ENCODE measurements at regions not wholly inside any gene's neighbourhood (a gene's known extent, or its start where the extent isn't known, plus 50 kb on each side); places are given as distances from the start of the nearest gene placed in this dataset.

GRCh38 chr12:130079279-130079678, 83.0 kb upstream of the FZD10 start:
- H3K4me3 ChIP-seq (ENCODE audit: low read depth, low read length), result no peak overlapping the region
- no peak for DNase-seq (ENCODE audit: low read depth)
- TF ChIP-seq MAX (IDR thresholded peaks at IDR 0.05; ENCODE audit: low read depth, low read length), result no peak
- TF ChIP-seq, protein P1, sequence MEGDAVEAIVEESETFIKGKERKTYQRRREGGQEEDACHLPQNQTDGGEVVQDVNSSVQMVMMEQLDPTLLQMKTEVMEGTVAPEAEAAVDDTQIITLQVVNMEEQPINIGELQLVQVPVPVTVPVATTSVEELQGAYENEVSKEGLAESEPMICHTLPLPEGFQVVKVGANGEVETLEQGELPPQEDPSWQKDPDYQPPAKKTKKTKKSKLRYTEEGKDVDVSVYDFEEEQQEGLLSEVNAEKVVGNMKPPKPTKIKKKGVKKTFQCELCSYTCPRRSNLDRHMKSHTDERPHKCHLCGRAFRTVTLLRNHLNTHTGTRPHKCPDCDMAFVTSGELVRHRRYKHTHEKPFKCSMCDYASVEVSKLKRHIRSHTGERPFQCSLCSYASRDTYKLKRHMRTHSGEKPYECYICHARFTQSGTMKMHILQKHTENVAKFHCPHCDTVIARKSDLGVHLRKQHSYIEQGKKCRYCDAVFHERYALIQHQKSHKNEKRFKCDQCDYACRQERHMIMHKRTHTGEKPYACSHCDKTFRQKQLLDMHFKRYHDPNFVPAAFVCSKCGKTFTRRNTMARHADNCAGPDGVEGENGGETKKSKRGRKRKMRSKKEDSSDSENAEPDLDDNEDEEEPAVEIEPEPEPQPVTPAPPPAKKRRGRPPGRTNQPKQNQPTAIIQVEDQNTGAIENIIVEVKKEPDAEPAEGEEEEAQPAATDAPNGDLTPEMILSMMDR (IDR thresholded peaks at IDR 0.05; ENCODE audit: low read depth, low read length), result no peak
- TF ChIP-seq POLR2A (IDR thresholded peaks at IDR 0.05; ENCODE audit: extremely low read depth, insufficient read length), result no peak
- TF ChIP-seq MYC (IDR thresholded peaks at IDR 0.05; ENCODE audit: low read depth, low read length), result no peak

DNA sequence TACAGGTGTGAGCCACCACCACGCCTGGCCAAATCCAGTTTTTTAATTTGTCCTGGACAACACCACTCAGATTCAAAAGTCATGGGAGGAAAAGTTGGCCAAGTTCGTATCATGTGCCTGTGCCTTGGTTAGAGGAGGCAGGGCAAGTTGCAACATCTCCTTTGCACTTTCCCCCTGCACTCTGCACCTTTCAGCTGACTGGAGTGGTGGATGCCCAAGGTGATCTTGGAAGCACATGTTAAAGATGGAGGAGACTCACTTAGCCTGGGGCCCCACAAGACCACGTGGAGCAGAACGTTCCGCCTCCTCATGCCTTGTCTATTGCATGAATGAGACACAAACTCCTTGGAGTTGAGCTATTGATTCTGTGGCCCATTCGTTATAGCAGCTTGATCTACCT, 82.1 kb upstream of the FZD10 start:
- no peak overlapping the region for H3K4me3 ChIP-seq (ENCODE audit: low read depth, low read length)
- TF ChIP-seq MAX (IDR thresholded peaks at IDR 0.05; ENCODE audit: low read depth, low read length) (no peak), POLR2A (IDR thresholded peaks at IDR 0.05; ENCODE audit: extremely low read depth, insufficient read length) (no peak)
- TF ChIP-seq, protein P1 (IDR thresholded peaks at IDR 0.05; ENCODE audit: low read depth, low read length), result no peak
- DNase-seq (ENCODE audit: low read depth), result no peak

- TF ChIP-seq, protein P1 (IDR thresholded peaks at IDR 0.05; ENCODE audit: low read depth, low read length), result no peak
- TF ChIP-seq MAX (IDR thresholded peaks at IDR 0.05; ENCODE audit: low read depth, low read length), result no peak
- no peak for TF ChIP-seq POLR2A (IDR thresholded peaks at IDR 0.05; ENCODE audit: extremely low read depth, insufficient read length)
- no peak for TF ChIP-seq MYC (IDR thresholded peaks at IDR 0.05; ENCODE audit: low read depth, low read length)
These were observed 81.0 kb upstream of the FZD10 start for GRCh38 chr12:130081117-130081805.

DNA sequence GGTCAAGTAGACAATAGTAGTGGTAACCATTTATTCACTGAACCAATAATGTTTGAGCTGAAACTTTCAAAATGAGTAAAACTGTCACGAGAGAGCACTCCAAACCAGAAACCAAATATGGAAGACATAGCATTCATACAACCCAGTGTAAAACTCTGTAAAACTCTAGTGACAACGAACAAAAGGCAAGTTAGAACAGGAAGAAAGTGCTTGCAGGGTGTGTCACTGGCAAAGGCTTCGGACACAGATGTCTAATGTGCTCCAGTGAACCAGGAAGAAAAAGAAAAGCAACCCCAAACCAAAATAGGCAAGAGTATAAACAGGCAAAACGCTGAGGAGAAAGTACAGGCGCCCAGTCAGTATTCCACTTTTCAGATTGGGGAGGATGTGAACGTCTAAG, 79.3 kb upstream of the FZD10 start:
- no peak for TF ChIP-seq POLR2A (IDR thresholded peaks at IDR 0.05; ENCODE audit: extremely low read depth, insufficient read length)
- DNase-seq (ENCODE audit: low read depth), result no peak
- H3K4me3 ChIP-seq (ENCODE audit: low read depth, low read length), result no peak overlapping the region

More at GRCh38 chr12:130081117-130081805, 81.0 kb upstream of the FZD10 start:
- no peak overlapping the region for H3K4me3 ChIP-seq (ENCODE audit: low read depth, low read length)
- no peak for DNase-seq (ENCODE audit: low read depth)

GRCh38 chr12:130083734-130084133, 78.5 kb upstream of the FZD10 start:
- TF ChIP-seq MAX (IDR thresholded peaks at IDR 0.05; ENCODE audit: low read depth, low read length) (no peak), POLR2A (IDR thresholded peaks at IDR 0.05; ENCODE audit: extremely low read depth, insufficient read length) (no peak)
- TF ChIP-seq, protein P1 (IDR thresholded peaks at IDR 0.05; ENCODE audit: low read depth, low read length), result no peak
- H3K4me3 ChIP-seq (ENCODE audit: low read depth, low read length), result no peak overlapping the region
- DNase-seq (ENCODE audit: low read depth), result no peak

GRCh38 chr12:130084359-130084758, 77.9 kb upstream of the FZD10 start:
- no peak for DNase-seq (ENCODE audit: low read depth)
- TF ChIP-seq MYC (IDR thresholded peaks at IDR 0.05; ENCODE audit: low read depth, low read length) (no peak), MAX (IDR thresholded peaks at IDR 0.05; ENCODE audit: low read depth, low read length) (no peak), POLR2A (IDR thresholded peaks at IDR 0.05; ENCODE audit: extremely low read depth, insufficient read length) (no peak)
- TF ChIP-seq, protein P1 (IDR thresholded peaks at IDR 0.05; ENCODE audit: low read depth, low read length), result no peak
- no peak overlapping the region for H3K4me3 ChIP-seq (ENCODE audit: low read depth, low read length)
